ENCODE measurements at regions not wholly inside any gene's neighbourhood (a gene's known extent, or its start where the extent isn't known, plus 50 kb on each side); places are given as distances from the start of the nearest gene placed in this dataset.

- Histone ChIP-seq H3K36me3 (no peaks in the 10 kb centered on the region), H3K4me1 (no peaks in the 10 kb centered on the region), H3K27ac (no peak overlapping the region), H3K4me3 (no peak overlapping the region), H3K27me3 (peaks cover 0 to 3% of the 10 kb centered on the region in 2 donors), H3K9me3 (no peaks in the 10 kb centered on the region)
- no peak for DNase-seq
- intact Hi-C loops (cut with DNase I; ENCODE audit: low total_unique reads), result no loop called here
- no peak for TF ChIP-seq CTCF (IDR thresholded peaks at IDR 0.05)
Measured at GRCh38 chr1:234775477-234776246, 165.7 kb upstream of the IRF2BP2 start.

GRCh38 chr1:234774971-234775370 is 165.0 kb upstream of the IRF2BP2 start:
- intact Hi-C loops (cut with DNase I; ENCODE audit: low total_unique reads), result no loop called here
- no peaks in the 10 kb centered on the region for H3K4me1 ChIP-seq
- H3K4me3 ChIP-seq, result no peak overlapping the region
- no peaks in the 10 kb centered on the region for H3K9me3 ChIP-seq
- DNase-seq, result no peak
- H3K27ac ChIP-seq, result no peak overlapping the region
- TF ChIP-seq CTCF (IDR thresholded peaks at IDR 0.05), result no peak
- TF ChIP-seq POLR2A (IDR thresholded peaks at IDR 0.05), result no peak
- H3K27me3 ChIP-seq, result peaks cover 0 to 3% of the 10 kb centered on the region in 2 donors
- no peaks in the 10 kb centered on the region for H3K36me3 ChIP-seq

GRCh38 chr1:234773936-234774677 is 164.1 kb upstream of the IRF2BP2 start:
- H3K4me3 ChIP-seq, result no peak overlapping the region
- H3K27ac ChIP-seq, result no peak overlapping the region
- TF ChIP-seq POLR2A (IDR thresholded peaks at IDR 0.05), result no peak
- TF ChIP-seq CTCF (IDR thresholded peaks at IDR 0.05), result no peak
- no peaks in the 10 kb centered on the region for H3K9me3 ChIP-seq
- H3K36me3 ChIP-seq, result no peaks in the 10 kb centered on the region
- H3K27me3 ChIP-seq, result peaks cover 0 to 3% of the 10 kb centered on the region in 2 donors
- no peaks in the 10 kb centered on the region for H3K4me1 ChIP-seq
- DNase-seq, result no peak
- intact Hi-C loops (cut with DNase I; ENCODE audit: low total_unique reads), result no loop called here

- Histone ChIP-seq H3K36me3 (no peaks in the 10 kb centered on the region), H3K4me3 (no peak overlapping the region), H3K4me1 (no peaks in the 10 kb centered on the region), H3K27me3 (peaks cover 0 to 3% of the 10 kb centered on the region in 2 donors), H3K27ac (peak overlapping the region; percentile 9 to 16), H3K9me3 (no peaks in the 10 kb centered on the region)
- peak; percentile 54 to 75 for DNase-seq
- TF ChIP-seq CTCF (IDR thresholded peaks at IDR 0.05), result no peak
- no peak for TF ChIP-seq POLR2A (IDR thresholded peaks at IDR 0.05)
- intact Hi-C loops (cut with DNase I; ENCODE audit: low total_unique reads), result no loop called here
Measured at GRCh38 chr1:234772345-234773147, 162.6 kb upstream of the IRF2BP2 start.

Measured in uterus (tissue), 3 donors.